AG04450 (cell line): ENCODE measurements at regions not wholly inside any gene's neighbourhood (a gene's known extent, or its start where the extent isn't known, plus 50 kb on each side); places are given as distances from the start of the nearest gene placed in this dataset.

Experiments
- CTCF ChIA-PET: fragments of 300-600, 350-600 bp; formaldehyde crosslinking; extraction: SDS; loops from one replicate; lab custom pipeline; 2022; ENCODE audit warnings: antibody characterized with exemption, inconsistent platforms; lab: Charles Lee
- POLR2A ChIA-PET: fragments of 350-600 bp; formaldehyde crosslinking; extraction: SDS; loops from one replicate; lab custom pipeline; 2021; ENCODE audit warnings: antibody characterized with exemption, inconsistent platforms; lab: Yijun Ruan, JAX
- DNase-seq: peaks from one replicate; pipeline ENCODE4 v3.0.0-alpha.2; 2011; ENCODE audit warnings: low read depth, low spot score
- H3K27ac ChIP-seq: one replicate; pipeline ENCODE4 v1.5.1; 2012; ENCODE audit warnings: low read depth, low read length, control low read depth
- H3K27me3 ChIP-seq: one replicate; pipeline ENCODE4 v1.6.0; 2012; ENCODE audit warnings: low read length; ENCODE audit not compliant: control insufficient read depth, insufficient read depth
- H3K4me3 ChIP-seq: 2 replicates; pipeline ENCODE4 v1.5.1; 2011; ENCODE audit warnings: mild to moderate bottlenecking, low read depth, low read length, control low read depth
- H3K9me3 ChIP-seq: 2 replicates; pipeline ENCODE4 v1.5.1; 2012; ENCODE audit warnings: low read length; ENCODE audit not compliant: control insufficient read depth, insufficient read depth
- CTCF ChIP-seq: IDR thresholded peaks from 2 replicates; pipeline ENCODE4 v1.5.1; 2011; ENCODE audit warnings: low read depth, low read length, control low read depth, inconsistent platforms

DNA sequence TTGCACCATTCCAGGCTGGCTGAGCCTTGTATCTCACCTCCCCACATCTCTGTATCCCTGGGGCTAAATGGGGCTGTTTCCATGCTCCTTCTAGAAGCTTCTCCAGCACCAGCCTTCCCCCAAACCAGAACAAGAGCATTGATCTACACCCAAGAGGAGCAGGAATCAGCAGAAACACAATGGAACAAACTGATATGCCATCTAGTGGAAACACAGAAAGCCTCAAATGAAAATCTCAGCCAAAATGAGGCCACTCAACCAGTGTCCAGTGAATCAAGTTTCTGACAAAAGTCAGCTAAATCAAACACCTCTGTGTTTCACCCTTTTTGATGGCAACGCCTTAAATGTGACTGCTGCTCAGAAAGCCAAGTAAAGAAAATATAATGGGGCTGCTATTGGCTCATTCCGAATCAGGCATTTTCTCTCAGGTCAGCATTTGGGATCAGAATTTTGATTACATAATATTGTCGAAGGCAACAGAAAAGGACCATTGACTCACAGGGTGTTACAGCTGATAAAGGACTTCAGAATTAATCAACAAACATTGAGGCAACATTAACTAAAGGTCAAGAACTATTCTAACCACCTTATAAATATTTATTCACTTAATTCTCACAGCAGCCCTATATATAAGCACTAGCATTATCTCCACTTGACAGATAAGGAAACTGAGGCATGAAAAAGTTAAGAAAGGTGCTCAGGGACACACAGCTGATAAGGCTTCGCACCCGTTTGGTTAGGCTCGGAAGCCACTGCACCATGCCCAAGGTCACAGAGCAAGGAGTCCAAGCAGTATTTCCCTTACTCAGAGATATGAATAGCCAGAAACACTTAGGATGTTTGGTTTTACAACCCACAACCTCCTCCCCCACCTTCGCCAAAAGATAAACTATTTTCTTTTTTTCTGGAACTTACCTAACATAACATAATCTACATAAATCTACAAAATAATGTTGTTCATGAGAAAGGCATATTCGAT lies 85.8 kb upstream of the KCNJ15 start:
- Histone ChIP-seq H3K27ac (no peak overlapping the region), H3K4me3 (no peak overlapping the region), H3K9me3 (no peaks in the 10 kb centered on the region), H3K27me3 (no peaks in the 10 kb centered on the region)
- ChIA-PET POLR2A (interaction anchor here (1.1 kb wide), 1 partner anchor 182 kb away, joined by 4 read pairs; no protein-coding TSS in a partner anchor), CTCF (interaction anchor here (0.9 to 4.5 kb wide), 12 partner anchors 9 to 458 kb away, joined by 3 to 53 read pairs (median 8); no protein-coding TSS in a partner anchor)
- no peak for DNase-seq
- TF ChIP-seq CTCF, result peak; percentile 37

GRCh38 chr21:38171723-38172344 lies 85.0 kb upstream of the KCNJ15 start:
- peak; percentile 11 for DNase-seq
- POLR2A ChIA-PET, result interaction anchor here (1.1 kb wide), 1 partner anchor 181 kb away, joined by 4 read pairs; no protein-coding TSS in a partner anchor

DNA sequence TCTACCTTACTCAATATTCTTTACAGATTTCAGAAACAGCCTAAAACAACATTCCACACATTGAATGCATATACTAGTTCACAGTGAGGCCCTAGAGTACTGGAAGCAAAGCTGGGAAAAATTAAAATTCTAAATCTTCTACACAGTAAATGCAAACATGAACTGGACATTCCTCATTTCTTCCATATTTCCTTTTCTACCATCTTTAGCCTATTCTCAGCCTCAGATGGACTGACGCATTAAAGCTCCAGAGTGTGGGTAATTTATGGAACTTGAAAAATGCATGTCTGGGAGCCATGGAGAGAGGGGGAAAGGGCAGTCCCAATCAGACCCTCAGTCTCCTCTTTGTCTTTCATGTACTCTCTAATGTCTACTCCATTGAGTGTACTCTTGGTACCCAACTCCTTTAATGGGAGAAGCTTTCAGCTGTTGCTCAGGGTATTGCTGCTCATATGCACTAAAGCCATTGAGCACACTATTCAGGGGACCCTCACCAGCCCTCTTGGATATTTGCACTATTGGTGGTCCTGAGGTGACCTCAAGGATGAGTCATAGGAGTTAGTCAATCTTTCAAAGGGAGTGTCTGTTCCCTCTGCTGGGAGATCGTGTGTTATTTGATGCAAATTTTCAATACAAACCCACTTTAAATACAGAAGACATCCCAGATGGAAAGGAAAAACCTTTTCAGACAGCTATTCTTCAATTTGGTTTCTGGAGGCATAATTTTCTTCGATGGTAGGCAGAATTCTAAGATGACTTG lies 83.3 kb upstream of the KCNJ15 start:
- Histone ChIP-seq H3K9me3 (no peaks in the 10 kb centered on the region), H3K27ac (no peak overlapping the region), H3K27me3 (no peaks in the 10 kb centered on the region), H3K4me3 (no peak overlapping the region)
- ChIA-PET POLR2A (no interaction called here), CTCF (interaction anchor here (0.5 to 1.2 kb wide), 3 partner anchors 175 to 539 kb away, joined by 4 to 5 read pairs (median 4); no protein-coding TSS in a partner anchor)
- no peak for DNase-seq
- no peak for TF ChIP-seq CTCF

More at GRCh38 chr21:38171723-38172344, 85.0 kb upstream of the KCNJ15 start:
- Histone ChIP-seq H3K27ac (peak overlapping the region; percentile 70), H3K4me3 (no peak overlapping the region), H3K27me3 (no peaks in the 10 kb centered on the region), H3K9me3 (no peaks in the 10 kb centered on the region)
- CTCF ChIA-PET, result interaction anchor here (1.0 to 4.5 kb wide), 8 partner anchors 8 to 459 kb away, joined by 3 to 53 read pairs (median 6); no protein-coding TSS in a partner anchor
- peak; percentile 24; the same call in 1 of the 2 replicates for TF ChIP-seq CTCF

DNA sequence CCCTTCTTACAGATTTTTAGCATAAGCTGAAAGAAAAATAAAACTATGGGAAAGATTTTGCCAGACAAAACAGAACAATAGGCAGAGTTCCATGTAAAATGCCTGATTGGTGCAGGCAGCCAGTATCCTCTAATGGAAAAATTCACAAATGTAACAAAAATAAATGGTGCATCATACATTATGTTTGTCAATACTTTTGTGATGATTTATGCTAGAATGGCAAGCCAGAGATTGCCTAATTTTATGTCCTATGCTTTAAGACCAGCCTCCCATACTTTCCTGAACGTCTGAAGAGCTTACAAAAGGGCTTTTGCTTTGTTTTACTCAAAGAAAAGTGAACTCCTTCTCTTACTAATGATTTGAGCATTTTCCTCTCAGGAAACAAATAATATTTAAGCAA lies 81.5 kb upstream of the KCNJ15 start:
- no peak for DNase-seq
- H3K27ac ChIP-seq, result no peak overlapping the region

More for the DNA sequence above, 81.5 kb upstream of the KCNJ15 start:
- Histone ChIP-seq H3K4me3 (no peak overlapping the region), H3K27me3 (no peaks in the 10 kb centered on the region), H3K9me3 (no peaks in the 10 kb centered on the region; the same call in 1 of the 2 replicates)
- POLR2A ChIA-PET, result no interaction called here
- TF ChIP-seq CTCF, result no peak
- CTCF ChIA-PET, result interaction anchor here (1.2 to 1.3 kb wide), 2 partner anchors 48 to 177 kb away, joined by 3 to 4 read pairs; no protein-coding TSS in a partner anchor
